Peyer's patch (tissue), 4 donors: ENCODE measurements at regions not wholly inside any gene's neighbourhood (a gene's known extent, or its start where the extent isn't known, plus 50 kb on each side); places are given as distances from the start of the nearest gene placed in this dataset.

Experiments
- CTCF ChIP-seq, 6 experiments: fragments of 450-650 bp in 4 of 6; fragments of 200-600 bp in 2 of 6; sonication (generic) in 1 of 6; IDR thresholded peaks; one replicate each; pipeline ENCODE4 v1.5.1; 2017 to 2019; ENCODE audit warnings: antibody characterized with exemption in 6 of 6, mild to moderate bottlenecking in 3 of 6, moderate library complexity in 1 of 6
- POLR2A ChIP-seq, 2 donors: fragments of 450-650 bp; IDR thresholded peaks; one replicate each; pipeline ENCODE4 v1.5.1; 2017; ENCODE audit warnings: antibody characterized with exemption in 2 of 2, mild to moderate bottlenecking in 2 of 2, moderate library complexity in 2 of 2

- TF ChIP-seq CTCF (IDR thresholded peaks at IDR 0.05) (no peak), POLR2A (IDR thresholded peaks at IDR 0.05) (no peak)
These were observed 466.5 kb downstream of the MMUT start for GRCh38 chr6:48996461-48997119.
